Posterior cingulate gyrus (tissue), 11 donors: ENCODE measurements at regions not wholly inside any gene's neighbourhood (a gene's known extent, or its start where the extent isn't known, plus 50 kb on each side); places are given as distances from the start of the nearest gene placed in this dataset.

ENCODE experiments used
- DNase-seq, 10 donors: peaks; one replicate each; pipeline versions ENCODE4 v3.0.0 to v3.0.0-alpha.2; 2020 to 2021; ENCODE audit warnings: mixed read lengths in 3 of 10
- intact Hi-C: fragments of 100-400 bp; cut with DNase I; formaldehyde crosslinking; loops from one replicate; pipeline ENCODE4 v1.15.1; 2023

- intact Hi-C loops = no loop called here
- peak in 1 of 10 donors; percentile 87 for DNase-seq
These were observed 123.6 kb upstream of the LRFN2 start for GRCh38 chr6:40710626-40711330.

GRCh38 chr6:40708049-40708448 is 120.9 kb upstream of the LRFN2 start:
- intact Hi-C loops = no loop called here
- no peak for DNase-seq

- DNase-seq = no peak
- intact Hi-C loops = no loop called here
These were observed 119.0 kb upstream of the LRFN2 start for GRCh38 chr6:40706178-40706577.

GRCh38 chr6:40705354-40705753 is 118.2 kb upstream of the LRFN2 start:
- intact Hi-C loops = no loop called here
- DNase-seq = no peak

- intact Hi-C loops = no loop called here
- DNase-seq = no peak
These were observed 114.3 kb upstream of the LRFN2 start for GRCh38 chr6:40701352-40702007.

GRCh38 chr6:40700006-40700580 is 112.9 kb upstream of the LRFN2 start:
- no peak for DNase-seq
- intact Hi-C loops = no loop called here

- intact Hi-C loops = no loop called here
- DNase-seq = no peak
These were observed 108.7 kb upstream of the LRFN2 start for GRCh38 chr6:40695750-40696415.

GRCh38 chr6:40695114-40695513 is 108.0 kb upstream of the LRFN2 start:
- intact Hi-C loops = no loop called here
- DNase-seq = no peak

GRCh38 chr6:40693768-40694167 is 106.6 kb upstream of the LRFN2 start:
- no peak for DNase-seq
- intact Hi-C loops = no loop called here

GRCh38 chr6:40692337-40692736 is 105.2 kb upstream of the LRFN2 start:
- intact Hi-C loops = no loop called here

GRCh38 chr6:40689185-40689584 is 102.0 kb upstream of the LRFN2 start:
- intact Hi-C loops = no loop called here
- no peak for DNase-seq

More at GRCh38 chr6:40692337-40692736, 105.2 kb upstream of the LRFN2 start:
- DNase-seq = no peak

- no peak for DNase-seq
- intact Hi-C loops = no loop called here
These were observed 101.1 kb upstream of the LRFN2 start for GRCh38 chr6:40688214-40688761.

- DNase-seq = no peak
- intact Hi-C loops = no loop called here
These were observed 98.7 kb upstream of the LRFN2 start for GRCh38 chr6:40685862-40686261.

GRCh38 chr6:40681622-40682021 is 94.5 kb upstream of the LRFN2 start:
- no peak for DNase-seq
- intact Hi-C loops = no loop called here

GRCh38 chr6:40678941-40679340 is 91.8 kb upstream of the LRFN2 start:
- intact Hi-C loops = no loop called here
- no peak for DNase-seq

- no peak for DNase-seq
- intact Hi-C loops = no loop called here
These were observed 87.0 kb upstream of the LRFN2 start for GRCh38 chr6:40674170-40674569.

- intact Hi-C loops = no loop called here
- DNase-seq = no peak
These were observed 84.9 kb upstream of the LRFN2 start for GRCh38 chr6:40672087-40672486.

GRCh38 chr6:40671694-40672050 is 84.5 kb upstream of the LRFN2 start:
- intact Hi-C loops = no loop called here
- no peak for DNase-seq

GRCh38 chr6:40671001-40671693 is 84.0 kb upstream of the LRFN2 start:
- no peak for DNase-seq
- intact Hi-C loops = no loop called here

GRCh38 chr6:40669343-40669742 is 82.2 kb upstream of the LRFN2 start:
- DNase-seq = no peak
- intact Hi-C loops = no loop called here

GRCh38 chr6:40668203-40668602 is 81.0 kb upstream of the LRFN2 start:
- no peak for DNase-seq
- intact Hi-C loops = no loop called here
